Smooth muscle cell of the brain vasculature (primary cell): ENCODE measurements at regions not wholly inside any gene's neighbourhood (a gene's known extent, or its start where the extent isn't known, plus 50 kb on each side); places are given as distances from the start of the nearest gene placed in this dataset.

Source experiments
- DNase-seq: peaks from one replicate; pipeline ENCODE4 v3.0.0-alpha.2; 2012; ENCODE audit warnings: low read depth, low spot score

DNA sequence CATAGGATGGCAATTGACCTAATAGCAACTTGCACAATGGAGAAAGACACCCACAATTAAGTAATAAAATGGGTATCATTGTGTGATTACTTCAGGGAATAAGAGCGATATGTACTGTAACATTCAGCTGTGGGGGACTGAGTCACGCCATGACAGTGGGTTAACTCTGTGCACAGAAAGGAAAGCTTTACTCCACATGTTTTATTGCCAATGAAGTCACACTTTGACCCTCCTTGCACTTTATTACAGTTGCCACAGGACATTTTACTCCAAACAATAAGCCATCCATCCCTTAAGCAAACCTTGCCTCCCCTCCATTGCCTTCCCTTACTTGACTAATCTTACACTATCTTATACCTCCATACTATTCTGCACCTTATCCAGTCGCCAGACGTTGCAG is 403.1 kb downstream of the VRK1 start:
- DNase-seq = no peak

DNA sequence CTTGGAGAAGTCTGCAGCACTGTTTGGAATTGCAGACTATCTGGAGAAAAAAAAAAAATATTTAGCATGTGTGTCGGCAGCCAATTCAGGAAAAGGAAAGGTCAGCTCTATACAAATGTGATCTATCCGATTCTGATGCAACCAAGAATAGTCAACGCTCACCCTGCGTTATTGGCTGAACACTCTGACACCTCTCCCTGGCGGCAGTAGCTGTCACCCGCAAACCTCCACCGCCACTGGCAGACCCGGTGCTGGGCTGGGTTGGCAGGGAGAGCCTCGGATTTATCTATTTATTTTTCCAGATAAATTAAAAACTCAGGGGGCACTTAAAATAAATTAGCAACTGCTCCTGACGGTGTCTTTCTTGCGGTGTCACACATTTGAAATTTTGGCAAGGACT is 409.7 kb downstream of the VRK1 start:
- no peak for DNase-seq

- no peak for DNase-seq
Observed at GRCh38 chr14:97210202-97210601, 413.0 kb downstream of the VRK1 start.

- no peak for DNase-seq
Observed at GRCh38 chr14:97212399-97212798, 415.2 kb downstream of the VRK1 start.

GRCh38 chr14:97213720-97214119 is 416.5 kb downstream of the VRK1 start:
- no peak for DNase-seq

GRCh38 chr14:97215263-97215969 is 418.2 kb downstream of the VRK1 start:
- no peak for DNase-seq

GRCh38 chr14:97217111-97217885 is 420.1 kb downstream of the VRK1 start:
- DNase-seq = no peak

DNA sequence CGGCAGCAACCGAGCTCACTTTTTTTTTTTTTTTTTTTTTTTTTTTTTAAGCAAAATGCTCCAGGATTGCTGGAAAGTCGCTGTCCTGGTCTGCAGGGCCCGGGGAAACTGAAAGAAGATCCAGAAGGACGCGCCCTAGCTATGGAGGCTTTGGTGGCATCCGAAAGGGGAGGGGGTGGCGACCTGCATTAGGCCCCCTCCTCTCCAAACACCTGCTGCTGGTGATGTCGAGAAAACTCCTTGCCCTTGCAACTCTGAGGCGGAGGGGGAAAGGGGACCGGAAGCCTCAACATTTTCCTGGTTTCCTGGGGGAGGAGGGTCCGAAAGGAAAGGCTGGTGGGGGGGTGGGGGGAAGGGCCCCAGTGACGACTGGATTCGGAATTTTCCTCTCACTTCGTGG is 421.1 kb downstream of the VRK1 start:
- DNase-seq = no peak

DNA sequence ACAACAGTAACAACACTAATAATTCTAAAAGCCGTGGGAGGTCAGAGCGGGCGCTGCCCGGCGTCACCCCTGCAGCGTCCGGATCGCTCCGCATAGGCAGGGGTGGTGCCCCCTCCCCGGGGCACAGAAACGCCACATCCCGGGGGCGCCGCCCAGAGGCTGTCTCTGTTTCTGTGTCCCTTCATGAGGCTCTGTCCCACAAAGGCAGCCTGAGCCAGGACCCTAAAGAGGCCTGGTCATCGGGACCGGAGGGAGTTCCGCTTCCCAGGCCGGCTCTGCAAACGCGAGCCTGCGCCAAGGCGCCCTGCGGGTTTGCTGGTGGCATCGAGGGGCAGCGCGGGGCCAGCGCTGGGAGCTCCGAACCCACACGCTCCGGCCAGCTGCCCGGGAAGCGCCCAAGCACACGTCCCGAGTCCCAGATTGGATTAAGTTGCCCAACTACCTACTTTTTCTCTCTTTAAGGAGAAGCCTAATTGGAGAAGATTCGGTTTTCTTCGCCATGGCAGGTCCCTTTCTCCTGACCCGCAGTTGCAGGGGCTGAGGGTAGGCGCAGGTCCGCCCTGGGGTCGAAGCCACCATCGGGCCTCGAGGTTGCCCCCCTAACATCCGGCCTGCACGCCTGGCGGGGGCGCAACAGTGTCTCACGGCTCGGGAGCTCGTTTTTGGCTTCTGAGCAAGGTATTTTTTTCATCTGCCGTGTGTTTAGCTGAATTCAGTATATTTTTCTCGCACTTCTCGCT is 421.7 kb downstream of the VRK1 start:
- DNase-seq = no peak

DNA sequence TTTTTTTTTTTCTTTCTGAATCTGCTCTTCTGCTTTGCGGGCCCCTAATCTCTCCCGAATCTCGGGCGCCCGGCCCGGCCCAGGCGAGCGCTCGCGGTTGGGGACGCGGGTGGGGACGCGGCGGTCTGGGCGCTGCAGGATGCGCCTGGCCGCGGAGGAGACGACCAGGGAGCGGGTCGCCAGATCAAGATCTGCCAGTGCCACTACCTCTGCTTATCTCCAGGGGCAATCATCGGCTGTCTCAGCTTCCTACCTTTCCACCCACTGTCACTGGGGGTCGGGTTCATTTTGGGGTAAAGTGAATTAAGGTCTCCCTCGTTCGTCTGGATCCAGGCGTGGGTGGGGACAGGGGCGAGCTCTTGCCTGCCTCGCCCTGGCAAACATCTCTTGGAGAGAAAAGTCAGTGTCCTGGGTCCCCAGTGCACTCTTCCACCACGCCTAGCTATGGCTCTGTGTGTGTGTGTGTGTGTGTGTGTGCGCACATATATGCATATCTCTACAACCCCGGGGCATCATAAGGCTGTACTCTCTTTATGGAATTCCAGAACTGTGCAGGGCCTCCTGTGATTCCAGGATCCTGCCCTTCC is 422.3 kb downstream of the VRK1 start:
- no peak for DNase-seq

GRCh38 chr14:97221572-97222285 is 424.5 kb downstream of the VRK1 start:
- DNase-seq = no peak

GRCh38 chr14:97224016-97224415 is 426.8 kb downstream of the VRK1 start:
- no peak for DNase-seq

DNA sequence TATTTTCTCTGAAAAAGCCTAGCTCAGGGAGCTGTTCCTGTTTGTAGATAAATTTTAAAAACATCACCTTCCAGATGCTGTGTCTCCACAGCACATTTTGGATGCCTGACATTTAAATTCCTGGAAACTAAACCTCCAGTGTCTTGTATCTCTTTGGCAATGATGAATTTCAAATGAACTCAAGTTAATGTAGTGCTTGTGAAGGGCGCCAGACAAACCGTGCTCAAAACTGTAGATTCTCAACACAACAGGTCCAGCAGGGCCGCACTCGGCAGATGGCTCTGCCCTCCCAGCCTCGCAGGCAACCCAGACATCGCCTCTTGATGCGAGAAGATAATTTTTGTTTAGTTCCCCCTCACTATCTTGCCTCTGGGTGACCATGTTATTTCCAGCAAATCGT is 432.9 kb downstream of the VRK1 start:
- no peak for DNase-seq

- no peak for DNase-seq
Observed at GRCh38 chr14:97233319-97233985, 436.3 kb downstream of the VRK1 start.

GRCh38 chr14:97246648-97247047 is 449.5 kb downstream of the VRK1 start:
- DNase-seq = no peak

- DNase-seq = no peak
Observed at GRCh38 chr14:97248973-97249372, 451.8 kb downstream of the VRK1 start.

- no peak for DNase-seq
Observed at GRCh38 chr14:97250931-97251330, 453.7 kb downstream of the VRK1 start.

DNA sequence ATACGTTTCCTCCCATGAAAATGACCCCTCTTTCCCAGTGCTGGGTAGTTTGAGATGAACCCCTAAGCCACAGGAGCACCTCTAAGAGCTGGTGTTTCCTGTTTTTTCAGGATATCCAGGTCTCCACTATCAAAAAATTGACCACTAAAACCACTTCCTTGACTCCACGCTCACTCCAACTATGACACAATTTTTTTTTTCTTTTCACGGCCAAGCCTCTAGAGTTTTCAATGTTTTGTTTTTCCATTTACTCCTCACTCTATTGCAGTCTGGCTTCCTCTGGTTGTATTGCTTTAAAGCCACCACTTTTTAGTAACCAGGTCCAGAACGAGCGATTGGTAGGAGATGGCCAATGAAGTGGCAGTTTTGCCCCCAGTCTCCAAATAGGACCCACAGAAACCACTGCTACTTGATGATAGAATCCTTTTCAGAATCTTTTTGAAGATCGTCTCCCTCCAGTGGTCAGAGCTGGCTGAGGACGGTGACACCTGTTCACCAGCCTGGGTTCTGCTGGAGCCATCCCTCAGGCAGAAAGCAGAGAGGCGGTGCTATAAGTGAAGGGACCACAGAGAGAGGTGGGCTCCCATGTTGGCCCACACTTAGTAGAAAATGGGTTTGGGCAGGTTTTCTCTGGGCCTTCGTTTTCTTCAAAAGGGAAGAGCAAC is 454.4 kb downstream of the VRK1 start:
- no peak for DNase-seq

DNA sequence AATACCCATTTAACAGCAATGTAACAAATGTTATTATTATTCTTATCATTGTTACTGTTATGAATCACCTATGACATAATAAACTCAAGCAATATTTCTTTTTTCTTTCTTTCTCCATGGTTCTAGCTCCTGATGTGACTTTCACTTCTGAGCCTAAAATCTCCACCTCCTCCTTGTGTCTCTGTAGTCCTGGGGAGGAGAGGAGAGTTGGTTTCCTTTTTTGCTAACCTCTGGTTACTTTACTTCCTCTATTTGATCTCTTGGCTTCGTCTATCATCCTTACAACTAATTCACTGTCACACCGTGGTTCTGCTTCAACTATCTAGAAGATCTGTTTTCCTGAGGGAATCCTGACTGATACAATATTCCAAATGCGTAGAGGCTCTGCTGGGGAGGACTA is 456.6 kb downstream of the VRK1 start:
- no peak for DNase-seq

- no peak for DNase-seq
Observed at GRCh38 chr14:97262336-97262735, 465.2 kb downstream of the VRK1 start.
